ENCODE measurements at regions not wholly inside any gene's neighbourhood (a gene's known extent, or its start where the extent isn't known, plus 50 kb on each side); places are given as distances from the start of the nearest gene placed in this dataset.

DNA sequence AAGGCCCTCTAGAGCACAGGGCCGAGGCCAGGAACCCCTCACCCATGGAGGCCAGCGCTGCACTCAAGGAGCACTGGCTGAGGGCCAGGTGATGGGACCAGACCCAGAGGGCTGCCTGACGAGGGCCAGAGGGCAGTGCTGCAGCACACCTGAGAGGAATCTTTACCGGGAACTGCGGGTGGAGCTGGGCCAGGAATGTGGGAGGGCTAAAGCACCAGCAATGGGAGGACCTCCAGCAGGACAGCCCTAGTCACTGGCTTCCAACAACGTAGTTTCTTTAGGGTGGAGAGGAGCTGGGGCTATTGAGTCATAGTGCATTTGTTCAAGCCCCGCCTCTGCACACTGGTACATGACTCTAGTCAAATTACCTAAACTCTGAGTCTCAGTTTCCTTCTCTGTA lies 143.4 kb downstream of the TMEM17 start:
- TF ChIP-seq, protein P1, sequence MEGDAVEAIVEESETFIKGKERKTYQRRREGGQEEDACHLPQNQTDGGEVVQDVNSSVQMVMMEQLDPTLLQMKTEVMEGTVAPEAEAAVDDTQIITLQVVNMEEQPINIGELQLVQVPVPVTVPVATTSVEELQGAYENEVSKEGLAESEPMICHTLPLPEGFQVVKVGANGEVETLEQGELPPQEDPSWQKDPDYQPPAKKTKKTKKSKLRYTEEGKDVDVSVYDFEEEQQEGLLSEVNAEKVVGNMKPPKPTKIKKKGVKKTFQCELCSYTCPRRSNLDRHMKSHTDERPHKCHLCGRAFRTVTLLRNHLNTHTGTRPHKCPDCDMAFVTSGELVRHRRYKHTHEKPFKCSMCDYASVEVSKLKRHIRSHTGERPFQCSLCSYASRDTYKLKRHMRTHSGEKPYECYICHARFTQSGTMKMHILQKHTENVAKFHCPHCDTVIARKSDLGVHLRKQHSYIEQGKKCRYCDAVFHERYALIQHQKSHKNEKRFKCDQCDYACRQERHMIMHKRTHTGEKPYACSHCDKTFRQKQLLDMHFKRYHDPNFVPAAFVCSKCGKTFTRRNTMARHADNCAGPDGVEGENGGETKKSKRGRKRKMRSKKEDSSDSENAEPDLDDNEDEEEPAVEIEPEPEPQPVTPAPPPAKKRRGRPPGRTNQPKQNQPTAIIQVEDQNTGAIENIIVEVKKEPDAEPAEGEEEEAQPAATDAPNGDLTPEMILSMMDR (IDR thresholded peaks at IDR 0.05): no peak
- no peak for TF ChIP-seq POLR2AphosphoS5 (IDR thresholded peaks at IDR 0.05)

Data from stomach (tissue), 4 donors.